Stimulated activated naive CD8-positive, alpha-beta T cell treated with anti-CD3 and anti-CD28 coated beads, Interleukin-15, Interleukin-2, amounts not matched to agents 100 ng/mL and 50 ng/mL, for 24 hours (primary cell): ENCODE measurements at regions not wholly inside any gene's neighbourhood (a gene's known extent, or its start where the extent isn't known, plus 50 kb on each side); places are given as distances from the start of the nearest gene placed in this dataset.
"Not testable (repeated sequence)": the region's sequence is repeated elsewhere in the genome, so short reads cannot be mapped to it uniquely, and the experiment has no call there.

ENCODE experiments used
- H3K27ac Mint-ChIP-seq: one replicate; pipeline ENCODE4 v1.8.0; 2021; ENCODE audit warnings: mild to moderate bottlenecking, mixed read lengths
- H3K27me3 Mint-ChIP-seq: one replicate; pipeline ENCODE4 v1.8.0; 2021; ENCODE audit warnings: mixed read lengths
- H3K36me3 Mint-ChIP-seq: one replicate; pipeline ENCODE4 v1.8.0; 2021; ENCODE audit warnings: low read depth, mixed read lengths
- H3K4me1 Mint-ChIP-seq: one replicate; pipeline ENCODE4 v1.8.0; 2021; ENCODE audit warnings: low read depth, mixed read lengths
- H3K4me3 Mint-ChIP-seq: one replicate; pipeline ENCODE4 v1.8.0; 2021; ENCODE audit warnings: mild to moderate bottlenecking, mixed read lengths
- H3K9me3 Mint-ChIP-seq: one replicate; pipeline ENCODE4 v1.8.0; 2021; ENCODE audit warnings: mixed read lengths

DNA sequence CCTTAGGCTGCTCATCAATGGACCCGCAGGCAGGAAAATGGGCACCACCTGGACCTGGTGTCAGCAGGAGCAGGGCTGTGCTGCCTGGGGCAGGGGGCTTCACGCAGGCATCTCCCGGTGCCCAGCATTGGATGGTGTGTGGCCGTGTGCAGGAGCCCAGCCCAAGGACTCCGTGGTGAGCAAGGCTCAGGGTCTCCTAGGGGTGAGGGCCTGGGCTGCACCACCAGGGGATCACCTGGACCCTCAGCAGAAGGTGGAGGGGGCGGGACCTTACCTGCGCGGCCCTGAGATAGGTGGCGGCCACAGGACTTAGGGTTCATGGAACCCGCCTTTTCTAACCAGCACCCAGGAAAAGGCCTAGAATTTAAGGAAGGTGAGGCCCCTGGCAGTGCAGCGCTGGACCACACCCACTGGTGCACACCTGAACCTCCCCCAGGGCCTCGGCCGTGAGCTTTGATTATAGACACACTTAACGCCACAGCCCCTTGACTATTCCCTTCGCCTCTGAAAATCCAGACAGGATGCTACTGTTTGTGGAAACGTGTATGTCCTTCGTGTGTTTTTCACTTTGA lies 89.0 kb downstream of the TMEM18 start:
- Mint-ChIP-seq H3K27me3 (peaks cover 20% of the 10 kb centered on the region), H3K4me3 (no peak overlapping the region), H3K27ac (no peak overlapping the region), H3K36me3 (no peaks in the 10 kb centered on the region), H3K4me1 (peaks cover 12% of the 10 kb centered on the region), H3K9me3 (no peaks in the 10 kb centered on the region)

GRCh38 chr2:587087-587960 lies 89.9 kb downstream of the TMEM18 start:
- H3K27ac Mint-ChIP-seq, result no peak overlapping the region
- H3K36me3 Mint-ChIP-seq, result no peaks in the 10 kb centered on the region
- peaks cover 12% of the 10 kb centered on the region for H3K4me1 Mint-ChIP-seq
- H3K9me3 Mint-ChIP-seq, result no peaks in the 10 kb centered on the region
- peaks cover 20% of the 10 kb centered on the region for H3K27me3 Mint-ChIP-seq
- no peak overlapping the region for H3K4me3 Mint-ChIP-seq

DNA sequence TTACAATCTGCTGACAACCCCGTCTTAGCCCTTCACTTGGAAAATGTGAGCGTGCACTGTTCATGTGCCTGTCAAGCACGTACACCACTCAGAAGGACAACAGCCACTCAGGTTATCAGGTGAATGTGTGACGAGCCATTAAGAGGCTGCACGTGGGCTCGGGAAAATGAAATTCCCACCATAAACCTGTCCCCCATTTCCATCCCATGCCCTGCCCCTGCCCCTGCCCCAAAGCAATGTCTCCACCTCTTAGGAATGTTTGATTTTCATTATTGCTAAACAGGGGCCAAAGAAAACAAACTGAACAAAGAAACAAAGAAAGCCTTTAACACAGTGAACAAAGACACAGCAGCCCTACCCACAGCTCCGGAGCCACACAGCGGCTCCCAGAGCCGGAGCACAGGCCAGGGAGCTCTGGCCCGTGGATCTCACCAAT lies 90.5 kb downstream of the TMEM18 start:
- Mint-ChIP-seq H3K4me3 (no peak overlapping the region), H3K4me1 (peaks cover 12% of the 10 kb centered on the region), H3K9me3 (no peaks in the 10 kb centered on the region), H3K36me3 (no peaks in the 10 kb centered on the region), H3K27ac (no peak overlapping the region), H3K27me3 (peaks cover 20% of the 10 kb centered on the region)

DNA sequence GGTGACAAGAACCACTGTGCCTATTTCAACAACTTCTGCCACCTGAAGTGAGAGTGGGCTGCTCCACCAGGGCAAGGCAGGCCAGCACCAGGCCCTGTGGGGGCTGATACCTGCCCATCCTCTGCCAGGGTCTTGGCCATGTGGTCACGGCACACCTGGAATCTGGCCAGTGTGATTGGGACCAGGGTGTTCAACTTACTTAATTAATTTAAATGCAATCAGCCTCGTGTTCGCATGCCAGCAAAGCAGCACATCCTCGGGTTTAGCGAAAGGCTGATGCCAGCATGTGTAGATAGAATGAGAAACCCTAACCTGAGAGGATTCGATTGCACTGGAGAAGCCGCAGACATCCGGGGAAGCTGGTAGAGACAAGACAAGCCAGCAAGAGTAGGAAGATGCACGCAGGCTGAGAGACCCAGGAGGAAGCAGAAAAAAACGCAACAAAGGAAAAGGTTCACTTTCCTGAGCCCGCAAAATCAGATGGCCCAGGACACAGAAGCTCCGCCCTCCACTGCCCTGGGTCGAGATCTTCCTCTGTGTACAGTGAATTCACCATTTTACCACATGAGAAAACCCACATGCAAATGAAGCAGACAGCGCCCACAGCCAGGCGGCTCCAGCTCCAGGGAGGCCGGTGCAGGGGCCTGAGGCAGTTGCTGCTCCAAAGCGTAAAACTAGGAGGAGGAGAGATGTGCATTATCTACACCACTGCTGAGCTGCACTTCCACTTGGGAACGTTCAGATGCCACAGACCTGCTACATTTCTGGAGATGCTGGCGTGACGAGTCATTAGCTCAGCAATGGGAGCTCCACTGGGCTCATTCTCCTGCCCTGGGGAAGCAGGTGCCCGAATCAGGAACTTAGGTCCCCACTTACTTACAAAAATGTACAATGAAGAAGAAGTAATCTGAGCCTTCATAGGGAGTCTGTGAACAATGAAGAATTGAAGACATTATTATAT lies 92.1 kb downstream of the TMEM18 start:
- Mint-ChIP-seq H3K4me3 (peak overlapping the region; percentile 36), H3K4me1 (peaks cover 12% of the 10 kb centered on the region), H3K27me3 (peaks cover 27% of the 10 kb centered on the region), H3K27ac (peak overlapping the region; percentile 19), H3K9me3 (no peaks in the 10 kb centered on the region), H3K36me3 (no peaks in the 10 kb centered on the region)

DNA sequence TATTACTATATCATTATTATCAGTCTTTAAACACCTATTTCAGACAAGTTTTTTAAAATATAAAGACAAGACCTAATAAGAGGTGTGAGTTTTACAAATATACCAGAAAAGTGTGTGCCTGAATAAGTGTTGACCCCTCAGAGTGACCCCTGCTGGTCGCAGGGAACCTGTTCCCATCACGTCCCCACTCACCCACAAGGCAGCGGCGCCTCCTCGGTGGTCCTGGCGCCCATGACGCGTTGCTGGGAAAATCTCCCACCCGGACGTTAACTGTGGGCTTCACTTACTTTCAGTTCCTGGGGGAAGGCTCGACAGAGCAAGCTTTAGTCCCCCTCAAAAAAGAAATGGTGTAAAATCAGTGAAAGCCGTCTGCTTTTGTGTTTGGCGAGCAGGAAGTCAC lies 93.5 kb downstream of the TMEM18 start:
- no peaks in the 10 kb centered on the region for H3K36me3 Mint-ChIP-seq
- H3K27me3 Mint-ChIP-seq, result peaks cover 25% of the 10 kb centered on the region
- no peak overlapping the region for H3K4me3 Mint-ChIP-seq
- H3K27ac Mint-ChIP-seq, result no peak overlapping the region
- H3K4me1 Mint-ChIP-seq, result peaks cover 12% of the 10 kb centered on the region
- no peaks in the 10 kb centered on the region for H3K9me3 Mint-ChIP-seq

DNA sequence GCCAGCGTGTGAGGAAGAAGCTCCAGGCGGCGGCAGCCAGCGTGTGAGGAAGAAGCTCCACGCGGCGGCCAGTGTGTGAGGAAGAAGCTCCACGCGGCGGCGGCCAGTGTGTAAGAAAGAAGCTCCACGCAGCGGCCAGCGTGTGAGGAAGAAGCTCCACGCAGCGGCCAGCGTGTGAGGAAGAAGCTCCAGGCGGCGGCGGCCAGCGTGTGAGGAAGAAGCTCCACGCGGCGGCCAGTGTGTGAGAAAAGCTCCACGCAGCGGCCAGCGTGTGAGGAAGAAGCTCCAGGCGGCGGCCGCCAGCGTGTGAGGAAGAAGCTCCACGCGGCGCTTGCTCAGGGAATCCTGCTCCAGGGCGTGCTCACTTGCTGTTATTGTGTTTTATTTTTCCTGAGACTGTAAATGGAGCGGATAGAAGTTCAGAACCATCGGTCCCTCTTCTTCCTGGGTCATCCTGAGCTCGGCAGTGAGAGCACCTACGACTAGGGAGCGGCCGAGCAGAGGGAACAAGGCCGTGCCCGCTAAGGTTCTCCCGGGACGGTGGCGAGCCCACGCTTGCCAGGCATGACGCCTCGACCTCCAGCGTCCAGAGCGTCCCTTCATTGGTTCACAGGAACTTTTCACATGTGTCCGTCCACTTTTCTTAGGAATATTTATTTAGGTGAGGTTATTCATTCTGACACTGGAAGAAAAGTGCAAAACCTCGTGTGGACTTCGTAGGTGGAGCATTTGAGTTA lies 94.2 kb downstream of the TMEM18 start:
- H3K27ac Mint-ChIP-seq, result no peak overlapping the region
- H3K36me3 Mint-ChIP-seq, result no peaks in the 10 kb centered on the region
- H3K4me1 Mint-ChIP-seq, result peaks cover 12% of the 10 kb centered on the region
- peaks cover 25% of the 10 kb centered on the region for H3K27me3 Mint-ChIP-seq
- H3K4me3 Mint-ChIP-seq, result no peak overlapping the region
- no peaks in the 10 kb centered on the region for H3K9me3 Mint-ChIP-seq

DNA sequence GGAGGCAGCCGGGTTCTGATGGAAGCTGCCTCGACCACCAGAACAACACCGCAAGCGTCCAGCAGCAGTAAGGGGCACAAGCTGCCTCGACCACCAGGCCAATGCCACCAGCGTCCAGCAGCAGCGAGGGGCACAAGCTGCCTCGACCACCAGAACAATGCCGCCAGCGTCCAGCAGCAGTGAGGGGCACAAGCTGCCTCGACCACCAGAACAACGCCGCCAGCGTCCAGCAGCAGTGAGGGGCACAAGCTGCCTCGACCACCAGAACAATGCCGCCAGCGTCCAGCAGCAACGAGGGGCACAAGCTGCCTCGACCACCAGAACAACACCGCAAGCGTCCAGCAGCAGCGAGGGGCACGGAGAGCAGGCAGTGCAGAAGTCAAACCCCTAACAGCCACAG lies 94.9 kb downstream of the TMEM18 start:
- not testable (repeated sequence) for H3K27ac Mint-ChIP-seq, H3K4me3 Mint-ChIP-seq, H3K36me3 Mint-ChIP-seq, H3K9me3 Mint-ChIP-seq
- H3K4me1 Mint-ChIP-seq, result peaks cover 12% of the 10 kb centered on the region
- peaks cover 25% of the 10 kb centered on the region for H3K27me3 Mint-ChIP-seq

DNA sequence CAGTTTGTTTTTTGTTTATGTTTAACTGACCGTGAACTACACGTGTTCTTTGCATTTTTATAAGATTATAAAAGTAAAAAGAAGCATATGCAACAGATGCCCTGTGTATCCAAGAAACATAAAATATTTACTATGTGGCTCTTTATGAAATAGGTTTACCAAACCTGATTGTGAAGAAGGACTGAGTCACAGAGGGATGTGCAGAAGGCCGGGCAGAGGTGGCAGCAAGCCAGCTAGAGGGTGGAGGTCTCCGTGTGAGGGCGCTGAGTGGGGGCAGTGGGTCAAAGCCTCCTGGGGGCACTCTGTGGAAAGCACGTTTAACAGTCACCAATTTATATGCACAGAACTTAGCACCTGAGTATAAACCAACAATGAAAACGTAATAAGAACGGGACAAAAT lies 97.2 kb downstream of the TMEM18 start:
- Mint-ChIP-seq H3K4me3 (no peak overlapping the region), H3K9me3 (peaks cover 13% of the 10 kb centered on the region), H3K27ac (no peak overlapping the region), H3K36me3 (no peaks in the 10 kb centered on the region), H3K4me1 (peaks cover 3% of the 10 kb centered on the region), H3K27me3 (peaks cover 17% of the 10 kb centered on the region)

DNA sequence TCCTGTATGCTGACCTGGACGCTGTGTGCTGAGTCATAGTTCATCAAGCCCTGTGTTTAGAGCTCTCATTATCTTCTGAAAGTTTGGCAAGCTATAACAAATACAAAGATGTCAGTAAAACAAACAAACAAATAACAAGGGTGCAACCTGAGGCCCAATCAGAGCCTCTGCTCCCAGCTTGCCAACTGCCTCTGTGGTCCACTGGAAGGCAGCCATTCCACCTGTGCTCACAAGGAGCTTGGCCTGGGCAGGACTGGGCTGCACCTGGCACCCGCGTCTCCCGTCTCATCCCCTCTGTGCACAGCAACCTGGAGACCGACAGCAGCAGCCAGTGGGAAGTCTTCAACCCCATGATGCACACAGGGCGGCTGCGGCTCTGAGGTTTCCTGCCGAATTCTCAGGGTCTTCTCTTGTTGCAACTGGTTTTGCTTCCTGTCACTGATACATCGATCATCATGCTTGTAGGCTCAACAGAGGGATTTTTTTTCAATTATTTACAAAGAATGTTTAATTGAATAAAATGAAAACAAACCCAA lies 97.8 kb downstream of the TMEM18 start:
- Mint-ChIP-seq H3K27ac (no peak overlapping the region), H3K36me3 (no peaks in the 10 kb centered on the region), H3K4me3 (no peak overlapping the region), H3K27me3 (peaks cover 17% of the 10 kb centered on the region), H3K4me1 (no peaks in the 10 kb centered on the region), H3K9me3 (peaks cover 13% of the 10 kb centered on the region)

DNA sequence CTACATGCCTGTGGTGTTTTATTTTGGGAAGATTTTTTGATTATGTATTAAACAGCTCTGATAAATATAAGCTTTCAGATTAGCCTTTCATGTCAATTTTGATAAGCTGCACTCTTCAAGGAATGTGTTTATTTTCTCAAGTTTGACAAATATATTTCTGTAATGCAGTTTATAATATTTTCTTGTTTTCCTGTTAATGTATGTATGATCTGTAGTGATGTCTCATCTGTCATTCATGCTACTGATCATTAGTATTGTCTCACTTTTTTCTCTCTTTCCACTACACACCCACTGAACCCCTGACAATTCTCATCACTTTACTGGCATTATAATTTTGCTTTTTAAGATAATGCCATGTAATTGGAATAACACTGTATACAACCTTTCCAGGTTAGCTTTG lies 100.9 kb downstream of the TMEM18 start:
- no peak overlapping the region for H3K27ac Mint-ChIP-seq
- no peaks in the 10 kb centered on the region for H3K36me3 Mint-ChIP-seq
- H3K27me3 Mint-ChIP-seq, result peaks cover 28% of the 10 kb centered on the region
- no peak overlapping the region for H3K4me3 Mint-ChIP-seq
- H3K9me3 Mint-ChIP-seq, result peaks cover 20% of the 10 kb centered on the region
- no peaks in the 10 kb centered on the region for H3K4me1 Mint-ChIP-seq

- Mint-ChIP-seq H3K9me3 (peaks cover 20% of the 10 kb centered on the region), H3K27ac (no peak overlapping the region), H3K36me3 (no peaks in the 10 kb centered on the region), H3K27me3 (peaks cover 29% of the 10 kb centered on the region), H3K4me1 (no peaks in the 10 kb centered on the region), H3K4me3 (no peak overlapping the region)
Measured at GRCh38 chr2:575727-576236, 101.4 kb downstream of the TMEM18 start.

DNA sequence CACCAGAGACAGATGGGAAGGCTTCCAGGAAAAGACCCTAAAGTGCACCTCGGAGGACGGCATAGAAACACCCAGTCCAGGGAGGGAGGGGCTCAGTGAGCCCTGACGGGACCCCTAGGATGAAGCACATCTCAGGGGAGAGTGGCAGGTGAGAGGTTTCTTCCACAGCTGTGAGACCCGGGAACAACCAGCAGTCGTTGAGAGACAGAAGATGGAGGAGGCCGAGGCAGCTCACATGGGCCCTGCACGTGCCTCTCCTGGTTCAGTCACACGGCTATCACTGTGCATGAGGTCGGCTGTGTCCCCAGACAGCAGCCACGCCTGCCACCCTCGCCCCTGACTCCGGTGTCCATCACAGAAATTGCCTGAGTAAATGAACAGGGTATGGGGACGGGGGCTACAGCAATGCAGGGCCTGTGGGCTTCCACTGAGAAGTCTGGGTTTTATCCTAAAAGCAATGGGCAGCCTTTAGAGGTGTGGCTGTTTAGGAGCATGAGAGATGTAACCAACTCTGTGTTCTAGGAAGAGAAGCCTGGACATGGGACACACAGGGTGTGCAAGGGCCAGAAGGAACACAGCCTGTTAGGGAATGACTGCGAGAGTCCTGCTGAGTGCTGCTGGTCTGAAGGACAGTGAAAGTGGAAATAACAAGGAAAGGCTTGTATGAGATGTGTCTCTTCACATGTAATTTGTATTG lies 102.0 kb downstream of the TMEM18 start:
- Mint-ChIP-seq H3K9me3 (peaks cover 20% of the 10 kb centered on the region), H3K36me3 (no peaks in the 10 kb centered on the region), H3K4me1 (no peaks in the 10 kb centered on the region), H3K27ac (no peak overlapping the region), H3K27me3 (peaks cover 30% of the 10 kb centered on the region), H3K4me3 (no peak overlapping the region)

DNA sequence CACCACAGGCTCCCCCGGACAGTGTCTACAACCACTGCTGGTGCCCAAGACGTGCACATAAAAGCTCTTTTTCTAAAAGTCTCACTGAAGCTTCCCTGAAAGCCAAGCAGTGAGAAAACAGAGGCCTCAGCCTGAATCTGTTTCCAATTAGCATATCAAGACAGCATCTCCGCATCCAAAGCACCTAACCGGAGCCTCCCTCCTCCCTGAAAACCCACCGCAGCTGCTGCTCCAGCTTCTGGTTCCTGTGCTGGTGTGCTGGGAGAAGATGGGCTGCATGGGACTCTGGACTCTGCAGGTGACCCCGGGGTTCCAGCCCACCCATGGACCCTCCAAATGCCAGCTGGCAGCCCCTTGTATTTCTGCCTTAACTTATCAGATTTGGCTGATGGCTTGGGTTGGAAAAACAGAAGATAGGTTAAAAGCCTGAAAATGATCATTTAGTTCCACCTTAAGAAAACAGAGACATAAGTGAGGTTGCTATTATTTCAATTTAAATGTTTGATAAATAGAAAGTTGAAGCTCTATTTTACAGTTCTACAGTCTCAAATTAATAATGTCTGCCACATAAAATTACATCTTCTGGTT lies 103.3 kb downstream of the TMEM18 start:
- no peak overlapping the region for H3K27ac Mint-ChIP-seq
- no peak overlapping the region for H3K4me3 Mint-ChIP-seq
- H3K27me3 Mint-ChIP-seq, result peaks cover 29% of the 10 kb centered on the region
- no peaks in the 10 kb centered on the region for H3K36me3 Mint-ChIP-seq
- peaks cover 20% of the 10 kb centered on the region for H3K9me3 Mint-ChIP-seq
- no peaks in the 10 kb centered on the region for H3K4me1 Mint-ChIP-seq
